NCI-H146 (cell line): ENCODE measurements at regions not wholly inside any gene's neighbourhood (a gene's known extent, or its start where the extent isn't known, plus 50 kb on each side); places are given as distances from the start of the nearest gene placed in this dataset.

ENCODE experiments used
- DNase-seq: peaks from one replicate; lab custom pipeline; 2025; lab: John Stamatoyannopoulos, UW

DNA sequence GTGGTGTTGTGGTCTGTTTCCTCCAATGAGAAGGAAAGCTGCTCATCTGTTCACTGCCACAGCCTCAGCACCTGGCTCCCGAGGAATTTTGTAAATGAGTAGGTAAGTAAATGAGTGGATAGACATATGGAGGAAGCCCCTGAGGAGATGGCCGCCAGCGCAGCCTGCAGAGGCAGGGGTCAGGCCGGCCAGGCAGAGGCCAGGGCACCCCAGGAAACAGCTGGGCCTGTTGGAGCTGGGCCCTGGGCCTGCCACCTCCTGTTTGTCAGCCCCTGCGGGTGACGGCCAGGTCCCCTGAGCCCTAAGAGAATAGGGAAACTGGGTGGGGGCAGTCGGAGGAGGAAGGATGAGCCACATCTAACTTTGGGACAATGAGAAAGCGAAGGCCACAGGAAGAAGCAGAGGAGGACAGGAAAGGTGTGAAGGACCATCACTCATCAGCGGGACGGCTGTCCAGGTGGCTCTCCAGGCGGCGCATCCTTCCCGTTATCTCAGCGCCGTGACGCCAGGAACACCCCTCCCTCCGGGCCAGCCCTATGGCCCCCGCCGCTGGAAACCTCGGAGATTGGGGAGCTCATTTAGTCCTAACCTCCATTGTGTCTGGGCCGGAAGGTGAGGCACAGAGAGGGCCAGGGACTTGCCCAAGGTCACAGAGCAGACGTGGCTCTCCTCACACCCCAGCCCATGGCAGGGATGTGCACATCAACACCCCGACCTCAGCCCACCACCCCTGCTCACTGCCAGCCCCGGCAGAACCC lies 142.3 kb upstream of the UNC5B start:
- DNase-seq: no peak

DNA sequence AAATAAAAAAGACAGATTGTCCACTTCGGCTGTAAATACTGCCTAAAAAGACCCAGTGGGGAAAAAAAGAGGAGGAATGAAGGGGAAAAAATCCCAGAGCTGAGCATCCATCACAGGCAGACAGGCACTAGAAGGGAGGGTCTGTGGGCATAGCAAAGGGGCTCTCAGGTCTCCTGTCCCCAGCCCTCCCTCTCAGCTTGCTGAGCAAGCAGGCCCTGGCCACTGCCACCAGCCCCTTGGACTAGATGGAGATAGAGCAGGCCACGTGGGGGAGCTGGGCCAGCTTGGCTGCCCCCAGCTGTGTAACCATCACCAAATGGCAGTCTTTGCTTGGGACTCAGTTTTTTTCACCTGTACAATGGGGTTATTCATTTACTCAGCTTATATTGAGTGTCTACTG lies 141.6 kb upstream of the UNC5B start:
- no peak for DNase-seq

DNA sequence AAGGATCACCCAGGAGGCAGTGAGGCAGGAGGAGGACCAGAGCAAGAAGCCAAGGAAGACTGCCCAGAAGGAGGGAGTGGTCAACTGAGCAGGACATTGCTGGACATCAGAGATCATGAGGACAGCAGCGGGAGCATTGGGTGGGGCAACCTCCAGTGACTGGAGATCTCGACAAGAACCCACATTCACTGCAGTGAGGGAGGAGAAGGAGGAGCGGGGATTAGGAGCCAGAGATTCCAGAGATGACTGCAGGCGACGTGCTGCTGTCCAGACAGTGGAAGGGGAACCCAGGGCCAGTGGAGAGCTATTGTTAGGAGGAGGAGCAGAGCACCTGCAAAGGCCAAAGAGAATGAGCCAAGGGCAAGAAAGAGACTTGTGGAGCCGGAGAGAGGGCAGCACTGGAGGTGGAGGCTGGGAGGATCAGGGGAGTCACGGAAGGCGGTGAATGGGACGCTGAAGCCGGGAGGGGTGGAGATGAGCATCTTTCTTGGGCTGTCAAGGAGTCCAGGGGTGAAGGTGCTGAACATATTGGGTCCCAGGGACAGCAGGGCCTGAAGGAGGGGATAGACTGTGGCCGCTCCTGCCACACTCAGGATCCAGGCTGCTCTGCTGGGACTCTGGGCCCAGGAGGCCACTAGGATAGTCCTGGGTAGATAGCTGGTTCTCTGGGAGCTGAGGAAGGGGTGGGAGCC lies 140.1 kb upstream of the UNC5B start:
- DNase-seq: no peak

DNA sequence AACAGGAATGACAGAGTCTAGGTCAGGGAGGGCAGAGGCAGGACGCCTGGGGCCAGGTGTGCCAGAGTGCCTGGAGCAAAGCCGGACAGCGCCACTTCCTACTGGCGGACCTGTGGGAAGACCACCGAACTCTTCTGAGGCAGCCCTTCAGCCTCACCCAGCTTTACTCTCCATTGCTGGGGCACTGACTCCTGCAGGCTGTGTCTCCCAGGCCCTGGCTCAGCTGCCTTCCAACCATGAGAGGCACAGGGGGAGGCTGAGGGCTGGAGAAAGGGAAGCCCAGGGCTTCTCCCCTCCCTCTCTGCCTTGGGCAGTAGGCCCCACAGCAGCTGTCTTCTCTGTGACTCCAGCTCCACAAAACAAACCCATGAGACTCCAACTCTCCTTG lies 139.6 kb upstream of the UNC5B start:
- no peak for DNase-seq

DNA sequence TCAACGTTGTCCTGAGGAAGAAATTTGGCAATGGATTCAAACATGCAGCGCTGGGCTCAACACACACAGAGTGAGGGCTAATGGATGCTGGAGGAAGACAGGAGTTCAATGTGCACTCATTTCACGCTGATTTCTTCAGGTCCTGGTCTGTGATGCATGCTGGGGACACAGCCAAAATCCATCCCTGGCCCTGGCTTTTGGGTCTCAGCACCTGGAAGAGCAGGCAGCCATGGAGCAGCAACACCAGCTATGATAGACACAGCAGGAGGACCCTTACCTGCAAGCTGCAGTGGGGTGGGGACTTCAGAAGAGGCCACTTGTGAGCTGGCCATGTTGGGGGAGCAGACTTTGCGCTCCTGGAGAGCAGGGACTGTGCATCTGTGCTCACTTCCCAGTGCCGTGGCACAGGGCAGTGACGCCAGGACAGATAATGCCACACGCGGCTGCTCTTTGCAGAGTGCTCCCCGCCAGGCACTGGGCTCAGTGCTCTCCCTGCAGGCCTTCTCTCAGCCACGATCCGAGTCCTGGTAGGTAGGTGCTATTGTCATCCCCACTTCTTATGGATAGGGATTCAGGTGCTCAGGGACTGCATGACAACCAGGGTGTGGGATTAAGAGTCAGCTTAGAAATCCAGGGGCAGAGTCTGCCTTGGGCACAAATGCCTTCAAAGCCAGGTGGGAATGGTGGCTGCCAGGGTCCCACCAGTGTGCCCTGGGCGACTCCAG lies 138.8 kb upstream of the UNC5B start:
- no peak for DNase-seq

DNA sequence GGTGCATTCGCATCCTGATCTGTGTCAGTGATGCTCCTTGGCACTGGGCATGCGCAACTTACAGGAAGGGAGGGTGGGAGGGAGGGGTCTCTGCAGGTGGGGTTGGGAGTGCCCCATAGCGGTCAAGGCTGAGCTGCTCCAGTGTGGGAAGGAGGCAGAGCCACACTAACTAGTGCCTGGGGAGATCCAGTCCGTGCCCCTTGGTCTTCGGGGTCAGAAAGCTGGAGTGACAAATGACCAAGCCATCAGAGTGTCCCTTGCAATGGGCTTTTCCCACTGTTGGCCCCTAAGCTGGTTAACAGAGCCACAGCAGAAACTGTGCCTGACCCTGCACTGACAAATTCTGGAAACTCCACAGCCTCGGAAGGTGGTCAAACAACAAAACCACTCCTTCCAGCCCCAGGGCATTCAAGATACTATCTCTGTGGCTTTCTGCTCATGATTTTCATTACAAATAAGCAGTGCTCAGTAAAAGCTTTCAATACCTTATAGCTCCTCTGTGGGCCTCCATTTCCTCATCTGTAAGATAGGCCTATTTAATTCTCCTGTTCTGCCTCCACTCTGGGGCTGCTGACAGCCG lies 138.1 kb upstream of the UNC5B start:
- DNase-seq: no peak

DNA sequence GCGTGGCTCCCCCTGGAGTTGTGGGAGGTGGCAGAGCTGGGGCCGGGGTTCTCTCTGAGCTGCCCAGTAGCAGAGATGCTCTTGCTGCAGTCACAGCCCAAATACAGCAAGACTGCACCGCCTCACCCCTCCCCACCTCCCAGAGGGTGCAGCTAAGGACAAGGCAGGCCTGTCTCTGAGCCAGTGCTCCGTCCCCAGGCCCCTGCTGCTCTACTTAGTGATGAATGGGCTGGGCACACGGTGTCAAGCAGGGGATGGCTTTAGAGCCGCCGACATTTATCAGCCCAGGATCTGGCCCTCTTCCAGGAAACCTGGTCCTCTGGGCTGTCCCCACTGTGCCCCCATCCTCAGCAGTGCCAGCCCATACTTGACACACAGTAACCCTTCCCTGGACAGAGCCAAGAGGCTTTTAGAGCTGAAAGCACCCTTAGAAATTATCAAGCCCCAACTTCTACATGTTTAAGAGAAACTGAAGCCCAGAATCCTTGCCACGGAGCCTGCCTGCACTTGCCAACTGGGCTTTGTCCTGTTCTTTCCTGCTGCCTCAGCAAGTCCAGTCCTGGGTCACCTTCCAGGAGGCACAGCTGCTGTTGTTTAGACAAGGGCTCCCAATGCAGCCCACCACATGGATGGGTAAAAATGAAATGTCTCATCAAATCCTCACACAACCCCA lies 137.1 kb upstream of the UNC5B start:
- peak; percentile 77 for DNase-seq

DNA sequence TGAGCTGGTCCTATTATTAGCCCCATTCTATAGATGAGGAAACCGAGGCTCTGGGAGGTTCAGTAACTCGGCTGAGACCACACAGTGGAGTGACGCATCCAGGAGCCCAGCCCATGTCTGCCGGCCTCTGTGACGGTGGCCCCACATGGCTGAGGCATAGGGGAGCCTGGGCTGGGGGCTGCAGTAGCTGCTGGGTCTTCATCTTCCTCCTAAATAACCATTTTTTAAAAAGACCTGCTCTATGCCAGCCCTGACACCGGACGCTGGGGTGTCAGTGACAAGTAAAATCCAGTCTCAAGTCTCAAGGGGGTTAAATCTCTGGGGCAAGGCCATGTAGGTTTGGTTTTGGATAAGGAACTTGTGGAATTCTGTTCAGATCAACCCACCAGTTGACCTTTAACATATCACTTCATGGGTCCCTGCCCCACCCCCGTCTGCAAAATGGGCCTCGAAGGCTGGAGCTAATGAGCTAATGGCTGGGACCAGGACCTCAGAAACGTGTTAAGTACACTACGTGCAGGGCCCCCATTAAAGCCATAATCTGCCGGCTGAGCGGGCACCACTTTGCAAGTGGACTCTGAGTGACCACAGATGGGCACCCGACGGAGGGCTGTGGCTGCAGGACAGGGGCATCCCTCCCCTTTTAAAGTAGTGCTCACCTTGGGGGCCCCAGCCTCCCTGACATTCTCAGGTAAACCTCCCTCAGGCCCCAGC lies 136.5 kb upstream of the UNC5B start:
- DNase-seq: no peak

DNA sequence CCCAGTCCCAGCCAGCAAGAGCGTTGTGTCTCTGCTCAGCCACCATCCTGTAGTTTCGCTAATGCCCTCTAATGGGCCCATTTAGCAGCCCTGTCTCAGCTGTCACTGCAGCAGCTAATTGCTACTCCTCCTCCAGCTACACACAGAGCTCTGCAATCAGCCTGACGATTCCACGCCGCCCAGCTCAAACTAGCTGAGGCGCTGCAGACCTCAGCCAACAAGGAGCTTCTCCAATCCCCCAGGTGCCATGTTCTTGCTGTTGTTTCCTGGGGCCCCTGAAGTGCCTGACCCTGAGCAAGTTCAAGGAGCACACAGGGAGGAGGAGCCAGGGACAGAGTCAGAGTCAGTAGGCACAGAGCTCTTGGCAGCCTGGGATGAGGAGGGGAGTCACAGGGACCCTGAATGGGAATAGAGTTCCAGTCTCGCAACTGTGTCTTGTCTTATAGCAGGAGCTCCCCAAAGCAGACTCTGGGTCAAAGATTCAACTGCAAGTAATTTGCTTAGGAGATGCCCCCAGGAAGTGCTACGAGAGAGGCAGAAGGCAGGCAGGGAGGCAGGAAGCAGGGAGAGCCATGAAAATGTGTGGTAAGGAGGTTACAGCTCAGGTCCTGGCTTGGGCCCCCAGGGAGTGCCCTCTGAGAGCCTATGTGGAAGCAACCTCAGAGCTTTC lies 135.8 kb upstream of the UNC5B start:
- DNase-seq: peak; percentile 67

DNA sequence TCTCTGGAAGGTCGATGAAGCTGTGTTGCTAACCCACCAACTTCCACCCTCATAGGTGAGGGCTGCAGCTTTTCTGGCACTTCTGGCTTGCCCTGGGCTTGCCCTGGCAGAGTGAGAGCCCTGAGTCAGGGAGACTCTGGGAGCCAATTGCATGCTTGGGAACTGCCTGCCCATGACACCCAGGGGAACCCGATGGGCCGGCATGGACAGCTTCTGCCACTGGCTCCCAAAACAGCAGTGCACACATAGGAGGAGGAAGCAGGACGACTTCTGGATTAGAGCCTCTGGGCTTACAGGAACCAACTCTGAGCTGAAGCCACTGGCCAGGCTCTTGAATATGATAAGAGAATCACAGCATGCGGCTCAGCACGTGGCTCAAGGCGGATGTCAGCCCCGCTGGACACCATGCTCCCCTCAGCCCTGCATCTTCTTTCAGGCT lies 135.2 kb upstream of the UNC5B start:
- peak; percentile 19 for DNase-seq

DNA sequence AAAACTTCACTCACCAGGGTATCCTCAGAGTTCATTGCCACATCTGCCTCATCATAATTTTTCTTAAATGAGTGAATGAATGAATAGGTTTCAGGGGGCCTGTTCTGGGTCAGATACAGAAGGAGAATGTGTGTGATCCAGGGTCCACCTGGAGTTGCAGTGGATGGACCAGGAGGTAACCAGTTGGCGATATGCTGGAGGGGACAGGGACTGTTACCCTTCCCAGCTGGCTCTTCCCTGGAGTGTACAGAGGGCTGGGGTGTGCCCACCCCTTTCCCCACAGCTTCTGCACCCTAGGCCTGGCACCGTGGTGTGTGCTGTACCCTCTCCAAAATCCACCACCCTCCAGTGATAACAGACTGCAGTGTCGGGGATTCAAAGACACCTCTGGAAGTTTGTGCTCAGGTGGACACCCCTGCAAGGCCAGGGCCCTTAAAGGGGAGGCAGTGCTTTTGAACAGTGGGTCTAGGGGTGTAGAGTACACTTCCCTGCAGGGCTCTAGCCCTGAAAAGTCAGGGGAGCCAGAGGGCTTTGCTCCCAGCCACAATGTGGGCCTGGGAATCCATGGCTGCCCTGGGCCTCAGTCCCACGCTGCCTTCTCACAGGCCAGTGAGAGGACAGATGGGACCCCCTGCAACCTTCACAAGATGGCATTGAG lies 134.4 kb upstream of the UNC5B start:
- no peak for DNase-seq

DNA sequence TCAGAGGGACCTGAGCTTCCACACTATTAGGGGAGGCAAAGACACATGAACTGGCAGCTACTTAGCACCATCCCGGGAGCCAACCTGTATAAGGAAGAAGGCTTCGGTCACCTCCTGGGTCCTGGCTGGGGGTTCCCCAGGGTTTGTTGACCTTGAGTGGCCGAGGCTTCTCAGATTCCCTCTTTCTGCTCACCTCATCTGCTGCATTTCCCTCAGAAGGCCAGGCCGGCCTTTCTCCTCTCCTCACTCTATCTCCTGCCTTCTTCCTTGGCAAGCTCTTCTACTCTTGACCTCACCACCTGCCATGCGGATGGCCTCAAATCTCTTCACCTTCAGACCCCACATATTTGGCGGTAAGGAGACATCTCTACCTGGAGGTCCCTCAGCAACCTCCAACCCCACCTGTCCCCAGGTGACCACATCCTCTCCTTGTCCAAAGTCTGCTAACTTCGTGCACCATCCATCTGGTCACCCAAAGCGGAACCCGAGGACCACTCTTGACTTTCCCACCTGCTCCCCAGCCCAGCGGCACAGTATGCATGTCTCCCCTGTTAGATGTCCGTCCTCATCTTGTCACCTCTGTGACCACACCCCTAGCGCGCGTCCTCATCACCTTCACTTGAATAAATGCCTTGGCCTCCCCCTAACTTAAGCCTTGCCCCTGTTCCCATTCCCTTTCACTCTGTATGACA lies 133.8 kb upstream of the UNC5B start:
- no peak for DNase-seq

DNA sequence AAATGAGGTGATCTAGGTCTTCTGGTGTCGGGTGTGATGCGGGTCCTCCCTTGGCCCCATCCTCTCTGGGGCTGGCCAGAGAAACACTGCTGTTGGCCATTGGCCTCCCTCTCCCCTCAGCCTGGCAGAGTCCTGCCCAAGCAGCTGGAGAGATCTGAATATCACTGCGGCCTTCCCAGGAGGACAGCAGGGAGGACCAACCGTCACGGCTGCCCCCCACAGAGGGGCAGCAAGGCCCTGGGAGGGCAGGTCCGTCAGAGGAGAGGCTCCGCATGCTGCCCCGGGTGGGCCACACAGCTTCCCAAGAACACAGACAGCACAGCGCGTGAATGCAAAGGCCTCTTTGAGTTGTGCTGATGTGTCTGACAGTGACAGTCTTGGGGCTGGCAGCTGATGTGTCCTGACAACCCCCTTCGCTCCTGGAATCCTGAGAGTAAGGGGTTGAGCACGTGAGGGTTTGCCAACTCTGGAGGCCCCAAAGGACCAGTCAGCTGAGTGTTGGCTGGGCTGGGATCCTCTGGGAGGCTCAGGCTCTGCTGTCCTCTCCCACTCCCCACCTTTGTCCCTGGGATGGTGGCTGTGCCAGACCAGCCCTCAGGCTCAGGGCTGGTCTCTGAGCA lies 132.5 kb upstream of the UNC5B start:
- no peak for DNase-seq

DNA sequence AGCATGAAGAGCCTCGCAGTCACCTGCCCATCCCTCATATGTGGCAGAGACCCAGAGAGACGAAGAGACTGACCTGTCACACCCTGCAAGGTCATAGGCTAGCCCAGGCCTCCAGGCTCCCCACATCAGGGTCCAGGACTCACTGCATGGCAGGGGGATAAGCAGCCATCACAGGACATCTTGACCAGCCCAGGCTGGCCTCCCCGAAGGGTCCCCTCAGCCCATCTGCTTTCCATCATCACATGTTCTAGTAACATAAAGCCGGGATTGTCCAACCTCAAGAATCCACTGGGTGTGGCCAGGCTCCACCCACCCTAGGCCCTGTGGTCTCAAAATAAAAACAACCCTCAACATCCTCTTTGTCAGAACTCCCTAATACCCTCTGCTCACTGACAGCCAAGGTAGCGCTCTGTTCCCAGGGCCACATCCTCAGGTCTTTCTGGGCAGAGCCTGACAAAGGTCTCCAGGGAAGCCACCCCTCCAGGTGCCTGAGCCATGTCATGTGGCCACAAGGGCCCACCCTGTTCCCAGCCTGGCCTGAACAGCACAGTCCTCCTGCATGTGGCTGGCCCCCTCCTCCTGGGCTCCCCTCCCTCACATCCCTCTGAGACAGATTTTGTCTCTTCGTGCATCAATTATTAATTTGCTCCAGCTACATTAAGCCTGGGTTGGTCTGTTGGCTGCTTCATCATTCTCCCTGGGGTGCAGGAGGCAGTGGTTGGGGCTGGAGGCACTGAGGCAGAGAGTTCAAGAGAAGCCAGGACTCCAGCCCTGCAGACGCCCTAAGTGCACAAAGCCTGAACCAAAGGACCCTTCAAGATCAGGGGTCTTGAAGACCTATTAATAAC lies 131.8 kb upstream of the UNC5B start:
- no peak for DNase-seq

DNA sequence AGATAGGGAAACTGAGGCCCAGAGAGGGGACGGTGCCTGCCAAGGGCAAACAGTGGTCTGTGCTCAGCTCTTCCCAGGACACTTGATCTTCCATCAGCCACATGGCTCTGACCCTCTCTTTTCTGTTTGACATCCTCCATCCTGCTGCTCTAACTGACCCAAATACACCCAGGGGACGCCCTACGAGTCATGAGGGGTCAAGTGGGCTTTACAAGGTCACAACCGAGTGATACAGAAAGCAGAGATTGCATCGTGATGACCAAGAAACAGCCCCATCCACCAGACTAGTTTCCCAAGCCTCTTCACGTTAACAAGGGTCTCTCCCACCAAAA lies 131.2 kb upstream of the UNC5B start:
- no peak for DNase-seq

DNA sequence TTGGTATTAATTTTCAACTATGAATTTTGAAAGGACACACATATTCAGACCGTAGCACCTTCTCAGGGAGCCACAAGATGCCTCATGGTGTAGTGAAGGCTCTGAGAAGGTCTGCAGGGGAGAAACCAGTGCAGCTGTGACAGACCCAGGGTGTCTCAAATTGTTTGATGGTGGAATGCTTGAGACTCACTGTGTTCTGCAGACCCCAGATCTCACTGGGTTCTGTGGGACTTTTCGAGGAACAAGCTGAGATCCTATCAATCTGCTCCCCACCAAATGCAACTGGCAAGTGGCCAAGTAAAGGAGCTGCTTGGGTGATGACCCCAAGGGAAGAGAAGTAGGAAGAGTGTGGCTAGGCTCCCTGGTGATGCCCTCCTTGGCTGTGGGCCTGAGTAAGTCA lies 130.5 kb upstream of the UNC5B start:
- no peak for DNase-seq

DNA sequence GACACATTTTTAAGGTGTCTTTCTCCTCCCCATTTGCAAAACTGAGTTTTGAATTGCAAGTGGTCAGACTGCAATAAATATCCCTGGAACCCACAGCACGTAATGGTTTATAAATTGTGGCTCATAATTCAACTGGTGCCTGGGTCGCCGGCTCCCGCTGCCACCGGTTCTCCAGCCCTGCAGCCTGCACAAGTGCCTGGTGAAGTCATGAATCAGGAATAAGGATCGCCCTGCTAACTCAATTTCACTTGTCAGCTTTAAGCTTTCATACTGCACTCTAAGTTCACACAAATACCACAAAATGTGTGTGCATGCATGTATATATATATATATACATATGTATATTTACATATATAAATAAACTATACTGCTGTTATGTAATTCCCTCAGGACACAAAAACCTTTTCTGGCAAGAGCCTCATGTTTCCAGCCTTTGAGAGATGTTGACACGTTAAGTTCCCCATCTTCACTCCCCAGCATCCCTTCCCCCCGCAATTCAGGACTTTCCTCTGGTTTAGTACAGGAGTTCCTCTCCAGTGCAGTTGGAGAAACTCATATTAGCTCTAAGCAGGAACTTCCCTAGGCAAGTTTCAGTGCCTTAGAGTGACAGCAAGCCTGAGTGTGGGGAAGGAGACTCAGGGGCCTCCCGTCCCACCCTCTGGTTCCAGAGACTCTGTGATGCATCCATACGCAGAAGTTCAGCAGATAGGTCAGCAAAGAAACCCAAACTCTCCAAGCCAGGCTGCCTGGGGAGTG lies 129.2 kb upstream of the UNC5B start:
- DNase-seq: no peak

DNA sequence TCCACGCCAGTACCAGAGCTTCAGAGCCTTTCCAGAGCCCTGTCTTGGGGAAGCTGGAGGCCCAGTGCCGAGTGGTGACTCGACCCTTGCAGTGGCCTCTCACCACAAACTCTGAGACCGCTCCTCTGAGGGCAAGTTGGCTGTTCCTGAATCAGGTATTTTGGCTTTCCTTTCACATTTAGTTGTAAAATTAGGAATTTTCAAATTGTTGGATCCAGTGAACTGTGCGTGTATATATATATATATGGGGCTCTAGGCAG lies 128.7 kb upstream of the UNC5B start:
- DNase-seq: no peak
